ENCODE measurements at regions not wholly inside any gene's neighbourhood (a gene's known extent, or its start where the extent isn't known, plus 50 kb on each side); places are given as distances from the start of the nearest gene placed in this dataset.

GRCh38 chr7:124388751-124389150 is 355.9 kb upstream of the TMEM229A start:
- in situ Hi-C loops (cut with MboI; ENCODE audit: low pct_unique_long_range_greater_than_20kb, low sequenced_read_pairs), result no loop called here
- DNase-seq, result no peak

DNA sequence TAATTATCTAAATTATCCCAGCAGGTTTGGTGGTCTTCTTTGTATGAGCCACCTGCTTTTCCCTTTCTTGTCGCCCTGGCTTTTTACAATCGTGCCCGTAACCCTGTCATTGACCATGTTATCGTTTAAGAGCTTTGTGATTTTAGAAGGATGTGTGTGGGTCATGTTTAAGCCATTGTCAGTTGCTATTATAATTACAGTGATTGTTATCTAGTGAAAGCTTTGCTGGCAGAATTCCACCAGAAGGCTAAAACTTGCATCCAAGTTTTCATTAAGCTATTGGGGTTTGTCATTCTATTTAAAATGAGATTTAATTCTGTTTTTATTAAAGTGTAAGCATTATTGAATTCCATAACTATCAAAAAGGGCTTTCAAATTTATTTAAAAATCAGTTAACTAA is 354.2 kb upstream of the TMEM229A start:
- in situ Hi-C loops (cut with MboI; ENCODE audit: low pct_unique_long_range_greater_than_20kb, low sequenced_read_pairs), result no loop called here
- no peak for DNase-seq

GRCh38 chr7:124379296-124379695 is 346.4 kb upstream of the TMEM229A start:
- in situ Hi-C loops (cut with MboI; ENCODE audit: low pct_unique_long_range_greater_than_20kb, low sequenced_read_pairs), result no loop called here

GRCh38 chr7:124376111-124376510 is 343.2 kb upstream of the TMEM229A start:
- DNase-seq, result no peak
- in situ Hi-C loops (cut with MboI; ENCODE audit: low pct_unique_long_range_greater_than_20kb, low sequenced_read_pairs), result no loop called here

More at GRCh38 chr7:124379296-124379695, 346.4 kb upstream of the TMEM229A start:
- DNase-seq, result no peak

GRCh38 chr7:124375391-124375790 is 342.5 kb upstream of the TMEM229A start:
- in situ Hi-C loops (cut with MboI; ENCODE audit: low pct_unique_long_range_greater_than_20kb, low sequenced_read_pairs), result no loop called here
- no peak for DNase-seq

DNA sequence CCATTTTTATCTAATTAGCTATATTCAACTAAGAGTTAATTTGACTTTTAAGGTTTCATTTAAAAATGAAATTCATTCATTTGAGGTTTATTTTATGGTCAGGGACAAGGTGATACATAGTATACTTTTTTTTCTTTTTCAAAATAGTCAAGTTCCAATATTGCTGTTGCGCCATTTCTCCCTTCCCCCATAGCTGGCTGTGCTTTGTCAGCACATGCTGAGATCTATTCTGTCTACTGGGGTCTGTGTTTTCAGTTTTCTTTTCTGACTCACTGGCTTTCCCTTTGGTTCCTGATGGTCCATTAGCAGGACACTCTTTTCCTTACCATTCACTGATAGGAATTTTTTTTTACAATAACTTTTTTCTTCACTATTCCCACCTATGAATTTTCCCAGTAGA is 336.4 kb upstream of the TMEM229A start:
- no peak for DNase-seq
- in situ Hi-C loops (cut with MboI; ENCODE audit: low pct_unique_long_range_greater_than_20kb, low sequenced_read_pairs), result no loop called here

DNA sequence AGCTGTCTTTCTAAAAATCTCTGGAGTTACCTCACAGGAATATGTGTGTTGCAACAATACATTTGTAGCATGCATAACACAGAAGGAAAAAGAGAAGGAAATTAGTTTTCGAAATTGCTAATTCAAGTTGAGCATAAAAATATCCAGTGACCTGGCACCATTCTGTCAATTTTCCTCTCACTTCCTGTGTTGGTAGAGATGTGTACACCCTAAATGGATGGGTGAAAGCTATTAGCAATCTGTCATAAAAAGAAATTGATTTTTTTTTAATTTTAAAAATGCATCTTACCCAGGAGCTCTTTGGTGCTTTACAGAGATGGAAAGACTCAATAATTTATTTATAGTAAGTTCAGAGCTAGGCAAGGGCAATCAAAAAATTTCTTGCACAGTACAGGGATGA is 333.3 kb upstream of the TMEM229A start:
- DNase-seq, result no peak
- in situ Hi-C loops (cut with MboI; ENCODE audit: low pct_unique_long_range_greater_than_20kb, low sequenced_read_pairs), result no loop called here

DNA sequence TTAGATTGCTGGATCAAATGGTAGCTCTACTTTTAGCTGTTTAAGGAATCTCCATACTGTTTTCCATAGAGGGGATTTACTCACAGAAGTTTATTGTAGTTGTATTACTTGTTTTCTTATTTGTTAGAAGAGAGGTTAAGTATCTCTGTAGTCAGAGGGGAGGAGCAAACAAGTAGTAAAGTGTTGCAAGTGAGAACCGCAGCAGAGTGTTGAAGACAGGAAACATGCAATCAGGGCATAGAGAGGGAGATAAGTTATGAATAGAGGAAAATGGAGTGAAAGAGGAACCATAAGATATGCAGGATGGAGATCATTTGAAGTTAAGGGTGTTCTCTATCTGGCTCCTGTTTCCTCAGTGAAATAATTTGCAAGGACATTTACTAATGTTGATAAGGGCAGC is 331.4 kb upstream of the TMEM229A start:
- DNase-seq, result peak; percentile 12
- in situ Hi-C loops (cut with MboI; ENCODE audit: low pct_unique_long_range_greater_than_20kb, low sequenced_read_pairs), result no loop called here

- in situ Hi-C loops (cut with MboI; ENCODE audit: low pct_unique_long_range_greater_than_20kb, low sequenced_read_pairs), result no loop called here
- no peak for DNase-seq
Measured at GRCh38 chr7:124354201-124354600, 321.3 kb upstream of the TMEM229A start.

DNA sequence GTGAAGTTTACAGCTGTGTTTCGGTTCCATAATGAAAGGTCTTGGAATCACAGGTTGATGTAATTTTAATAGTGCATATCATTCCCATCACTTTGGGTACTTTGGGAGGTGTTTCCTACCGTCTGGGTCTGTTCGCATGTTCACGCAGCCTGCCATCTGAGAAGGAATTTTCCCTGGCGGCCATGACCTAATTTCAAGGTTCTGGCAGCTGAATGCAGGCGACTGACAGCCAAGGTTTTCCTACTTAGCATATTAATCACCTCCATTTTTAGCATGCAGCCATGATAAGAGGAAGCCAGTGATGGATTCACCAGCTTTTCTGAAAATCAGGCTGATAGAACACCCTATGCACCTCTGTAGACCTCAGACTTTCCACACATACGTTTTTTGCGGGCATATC is 319.1 kb upstream of the TMEM229A start:
- in situ Hi-C loops (cut with MboI; ENCODE audit: low pct_unique_long_range_greater_than_20kb, low sequenced_read_pairs), result no loop called here
- no peak for DNase-seq

DNA sequence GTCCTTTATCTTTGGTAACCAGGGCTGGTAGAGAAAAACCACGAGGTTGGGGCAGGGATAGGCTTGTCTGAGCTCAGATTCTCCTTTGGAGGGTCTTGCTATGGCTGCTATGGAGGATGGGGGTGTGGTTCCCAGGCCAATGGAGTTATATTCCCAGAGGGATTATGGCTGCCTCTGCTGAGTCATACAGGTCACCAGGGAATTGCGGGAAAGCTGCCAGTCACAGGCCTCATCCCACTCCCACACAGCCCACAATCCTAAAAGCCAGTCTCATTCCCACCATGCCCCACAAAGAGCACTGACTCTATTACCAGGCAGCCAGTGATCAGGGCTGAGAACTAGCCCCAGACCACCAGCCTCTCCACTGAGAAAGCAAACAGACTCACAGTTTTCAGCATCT is 316.6 kb upstream of the TMEM229A start:
- in situ Hi-C loops (cut with MboI; ENCODE audit: low pct_unique_long_range_greater_than_20kb, low sequenced_read_pairs), result no loop called here
- DNase-seq, result no peak

DNA sequence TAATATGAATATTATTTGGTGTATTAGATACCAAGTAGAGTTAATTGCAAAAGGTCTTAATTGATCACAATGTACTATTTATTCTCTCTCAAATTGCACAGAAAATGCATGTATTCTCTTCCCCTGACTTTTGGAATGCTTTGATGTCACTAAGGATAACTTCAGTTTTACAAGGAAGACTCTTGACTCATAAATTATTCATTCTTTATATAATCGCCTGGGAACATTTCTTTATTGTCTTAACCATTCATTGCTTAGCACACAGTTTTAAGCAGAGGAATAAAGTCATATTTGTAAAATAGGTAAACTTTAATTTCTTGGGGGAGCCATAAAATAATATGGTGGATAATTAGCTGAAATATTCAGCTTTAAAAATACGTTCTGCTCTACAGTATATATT is 306.0 kb upstream of the TMEM229A start:
- in situ Hi-C loops (cut with MboI; ENCODE audit: low pct_unique_long_range_greater_than_20kb, low sequenced_read_pairs), result no loop called here
- no peak for DNase-seq

DNA sequence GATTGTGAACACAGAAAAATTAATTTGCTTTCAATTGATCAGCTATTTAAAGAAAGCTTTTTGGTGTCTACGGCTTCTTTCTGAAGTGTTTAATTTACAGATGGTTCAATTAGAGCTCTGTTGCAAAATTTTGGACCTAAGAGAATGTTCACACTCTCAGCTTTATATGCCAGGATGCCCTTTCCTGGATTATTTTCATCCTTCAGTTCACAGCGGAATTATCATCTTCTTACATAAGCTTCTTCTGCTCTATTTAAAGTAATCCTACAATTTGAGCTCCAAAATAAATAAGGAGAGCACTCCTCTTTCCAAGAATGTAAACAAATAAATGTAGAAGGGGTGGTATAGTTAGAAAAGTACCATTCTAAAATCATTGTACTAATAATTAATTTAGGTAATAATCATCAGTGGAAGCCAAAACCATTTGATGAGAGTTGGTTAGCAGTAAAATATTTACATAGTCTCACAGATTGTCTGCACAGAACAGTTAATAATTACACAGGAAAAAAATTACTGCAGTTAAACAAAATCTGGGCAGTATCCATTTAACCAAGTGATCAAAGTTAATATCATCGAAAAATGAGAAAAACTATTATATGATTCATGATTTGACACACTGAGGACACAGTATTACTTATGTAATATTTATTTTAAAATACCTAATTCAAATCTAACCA is 298.0 kb upstream of the TMEM229A start:
- in situ Hi-C loops (cut with MboI; ENCODE audit: low pct_unique_long_range_greater_than_20kb, low sequenced_read_pairs), result no loop called here
- no peak for DNase-seq

DNA sequence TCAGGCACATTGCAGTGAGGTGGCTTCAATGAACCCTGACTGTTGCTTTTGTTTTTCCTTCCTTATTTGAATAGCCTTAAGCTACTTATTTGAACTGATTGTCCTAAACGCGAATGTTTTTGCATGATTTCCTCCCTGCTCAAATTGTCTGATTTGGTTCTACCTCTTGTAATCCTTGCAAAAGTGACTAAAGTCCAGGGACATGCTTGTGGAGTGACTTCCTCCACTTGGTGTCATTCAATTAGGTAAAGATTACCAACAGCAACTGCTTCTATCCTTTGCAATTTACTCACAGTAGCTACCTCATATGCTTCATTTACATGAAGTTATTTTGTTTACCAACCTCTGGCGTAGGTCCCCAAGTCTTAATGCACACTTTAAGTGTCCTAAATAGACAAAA is 295.9 kb upstream of the TMEM229A start:
- no peak for DNase-seq
- in situ Hi-C loops (cut with MboI; ENCODE audit: low pct_unique_long_range_greater_than_20kb, low sequenced_read_pairs), result no loop called here

DNA sequence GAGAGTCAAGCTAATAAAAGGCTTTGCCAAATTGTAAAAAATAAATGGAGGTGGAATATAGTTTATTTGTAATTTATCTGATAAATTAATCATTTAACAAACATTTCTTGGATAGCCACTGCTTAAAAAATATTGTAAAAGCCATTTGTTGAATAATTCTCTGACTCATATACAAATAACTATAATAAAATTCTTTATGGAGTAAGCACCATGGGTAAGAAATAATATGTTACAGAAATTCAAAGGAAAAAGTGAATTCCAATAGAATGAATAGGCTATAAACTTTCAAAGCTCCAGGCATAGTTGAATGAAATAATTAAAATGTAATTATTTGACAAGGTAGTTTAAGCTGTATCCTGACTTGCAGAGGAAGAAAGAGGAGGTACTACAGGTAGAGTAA is 291.4 kb upstream of the TMEM229A start:
- DNase-seq, result no peak
- in situ Hi-C loops (cut with MboI; ENCODE audit: low pct_unique_long_range_greater_than_20kb, low sequenced_read_pairs), result no loop called here

- DNase-seq, result no peak
- in situ Hi-C loops (cut with MboI; ENCODE audit: low pct_unique_long_range_greater_than_20kb, low sequenced_read_pairs), result no loop called here
Measured at GRCh38 chr7:124323597-124323996, 290.7 kb upstream of the TMEM229A start.

DNA sequence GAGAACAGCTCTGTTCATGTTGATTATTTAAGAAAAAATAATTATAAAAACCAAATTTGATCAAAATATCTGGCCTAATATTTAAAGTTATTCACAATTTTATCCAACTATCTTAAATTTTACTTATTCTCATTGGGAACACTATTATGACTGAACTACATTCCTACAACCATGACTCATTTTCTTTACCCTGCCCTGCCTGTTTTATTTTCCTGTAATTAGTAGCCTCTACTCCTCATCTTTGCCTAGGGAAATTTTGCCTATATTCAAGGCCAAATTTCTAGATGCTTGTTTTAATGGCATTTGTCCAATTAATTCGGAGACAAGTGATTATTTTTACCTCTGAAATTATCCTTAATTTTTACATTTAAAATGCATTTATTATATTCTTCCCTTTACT is 289.7 kb upstream of the TMEM229A start:
- DNase-seq, result no peak
- in situ Hi-C loops (cut with MboI; ENCODE audit: low pct_unique_long_range_greater_than_20kb, low sequenced_read_pairs), result no loop called here

- no peak for DNase-seq
- in situ Hi-C loops (cut with MboI; ENCODE audit: low pct_unique_long_range_greater_than_20kb, low sequenced_read_pairs), result no loop called here
Measured at GRCh38 chr7:124318721-124319450, 286.0 kb upstream of the TMEM229A start.

DNA sequence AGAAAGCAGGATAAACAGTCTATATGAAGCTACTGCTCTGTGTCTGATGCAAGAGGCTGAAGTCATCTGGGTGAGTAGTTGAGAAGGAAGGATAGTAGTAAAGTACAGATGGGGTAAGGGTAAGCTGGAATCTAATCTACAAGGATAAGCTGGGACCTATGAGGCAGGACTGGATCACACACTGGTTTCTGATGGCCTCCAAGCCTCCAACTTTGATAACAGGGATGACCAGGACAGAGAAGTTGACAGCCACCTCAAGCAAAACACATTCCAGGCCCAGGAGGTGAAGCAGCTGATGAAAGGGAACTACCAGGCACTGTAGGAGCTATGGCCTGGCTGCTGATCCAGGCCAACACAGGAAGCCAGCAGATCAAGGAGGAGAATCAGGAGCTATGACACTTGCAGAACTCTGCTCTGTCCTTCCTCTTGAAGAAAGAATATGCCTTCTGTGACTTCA is 278.1 kb upstream of the TMEM229A start:
- no peak for DNase-seq
- in situ Hi-C loops (cut with MboI; ENCODE audit: low pct_unique_long_range_greater_than_20kb, low sequenced_read_pairs), result no loop called here

- in situ Hi-C loops (cut with MboI; ENCODE audit: low pct_unique_long_range_greater_than_20kb, low sequenced_read_pairs), result no loop called here
- no peak for DNase-seq
Measured at GRCh38 chr7:124308384-124308783, 275.5 kb upstream of the TMEM229A start.

GRCh38 chr7:124295289-124295688 is 262.4 kb upstream of the TMEM229A start:
- no peak for DNase-seq
- in situ Hi-C loops (cut with MboI; ENCODE audit: low pct_unique_long_range_greater_than_20kb, low sequenced_read_pairs), result no loop called here
